ENCODE measurements at regions not wholly inside any gene's neighbourhood (a gene's known extent, or its start where the extent isn't known, plus 50 kb on each side); places are given as distances from the start of the nearest gene placed in this dataset.

DNA sequence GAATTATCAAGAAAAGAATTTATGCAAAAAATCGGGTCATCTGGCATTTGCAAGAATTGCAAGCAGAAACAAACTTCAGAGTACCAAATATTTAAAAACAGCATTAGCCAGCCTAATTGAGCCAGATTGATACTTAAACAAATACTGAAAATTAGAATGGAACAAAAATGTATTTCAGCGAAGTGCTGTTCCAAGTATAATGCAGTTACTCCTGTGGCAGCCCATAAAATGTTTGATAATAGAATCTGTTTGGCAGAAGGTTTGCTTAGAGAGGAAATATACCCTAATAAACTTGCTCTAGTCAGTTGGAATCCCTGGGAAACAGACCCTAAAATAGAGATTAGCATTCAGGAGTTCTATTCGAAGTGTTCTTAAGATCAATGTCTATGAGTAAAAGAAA lies 835.1 kb upstream of the MBL2 start:
- Histone ChIP-seq H3K9me3 (ENCODE audit: low read depth, low read length) (no peaks in the 10 kb centered on the region), H3K4me1 (ENCODE audit: insufficient read depth, low read length) (no peaks in the 10 kb centered on the region), H3K27me3 (ENCODE audit: insufficient read depth, low read length) (no peaks in the 10 kb centered on the region), H3K4me3 (ENCODE audit: low read length) (no peak overlapping the region)

DNA sequence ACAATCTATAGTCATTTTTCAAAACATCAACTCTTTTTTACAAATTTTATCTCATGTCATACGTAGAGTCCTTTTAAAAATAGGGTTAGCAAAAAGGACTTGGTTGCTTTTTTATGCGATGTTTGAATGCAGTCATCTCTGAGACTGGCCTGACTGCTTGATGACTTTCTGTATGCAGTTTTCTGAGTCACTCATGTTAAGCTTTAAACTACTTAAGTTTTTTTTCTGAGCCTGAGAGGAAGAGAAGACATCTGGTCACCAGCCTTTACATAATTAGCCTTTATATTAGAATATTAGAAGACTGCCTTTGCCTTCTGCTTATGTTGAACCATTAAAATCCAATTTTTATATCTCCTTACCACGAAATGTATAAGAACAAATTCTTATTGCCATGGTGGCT lies 834.4 kb upstream of the MBL2 start:
- no peaks in the 10 kb centered on the region for H3K4me1 ChIP-seq (ENCODE audit: insufficient read depth, low read length)
- H3K4me3 ChIP-seq (ENCODE audit: low read length), result no peak overlapping the region
- no peaks in the 10 kb centered on the region for H3K27me3 ChIP-seq (ENCODE audit: insufficient read depth, low read length)
- no peaks in the 10 kb centered on the region for H3K9me3 ChIP-seq (ENCODE audit: low read depth, low read length)

DNA sequence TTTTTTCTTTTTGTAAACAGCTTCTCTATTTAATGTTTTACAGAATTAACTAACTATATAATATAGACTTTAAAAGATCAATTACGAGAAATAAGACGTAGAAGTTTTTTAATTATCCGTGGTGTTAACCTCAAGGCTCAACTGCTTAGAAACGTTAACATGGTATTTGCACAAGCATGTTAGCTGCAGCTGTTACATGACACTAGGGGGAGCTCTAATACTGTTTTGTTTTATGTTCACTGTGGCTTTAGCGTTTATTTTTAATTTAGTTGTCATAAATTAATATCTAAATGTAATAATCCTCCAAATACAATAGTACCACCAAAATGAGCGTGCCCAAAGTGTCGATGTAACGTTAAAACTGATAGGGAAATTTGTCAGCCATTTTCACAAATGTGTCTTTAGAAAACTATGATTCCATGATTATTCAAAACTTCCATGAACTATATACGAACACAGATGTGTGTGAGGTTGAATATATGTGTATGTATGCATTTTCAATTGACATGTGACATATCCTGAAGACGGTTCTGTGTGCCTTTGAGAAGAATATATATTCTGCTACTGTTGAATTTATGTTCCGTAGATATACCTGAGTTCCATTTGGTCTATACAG lies 828.8 kb upstream of the MBL2 start:
- Histone ChIP-seq H3K4me3 (ENCODE audit: low read length) (no peak overlapping the region), H3K27me3 (ENCODE audit: insufficient read depth, low read length) (no peaks in the 10 kb centered on the region), H3K4me1 (ENCODE audit: insufficient read depth, low read length) (no peaks in the 10 kb centered on the region), H3K9me3 (ENCODE audit: low read depth, low read length) (no peaks in the 10 kb centered on the region)

DNA sequence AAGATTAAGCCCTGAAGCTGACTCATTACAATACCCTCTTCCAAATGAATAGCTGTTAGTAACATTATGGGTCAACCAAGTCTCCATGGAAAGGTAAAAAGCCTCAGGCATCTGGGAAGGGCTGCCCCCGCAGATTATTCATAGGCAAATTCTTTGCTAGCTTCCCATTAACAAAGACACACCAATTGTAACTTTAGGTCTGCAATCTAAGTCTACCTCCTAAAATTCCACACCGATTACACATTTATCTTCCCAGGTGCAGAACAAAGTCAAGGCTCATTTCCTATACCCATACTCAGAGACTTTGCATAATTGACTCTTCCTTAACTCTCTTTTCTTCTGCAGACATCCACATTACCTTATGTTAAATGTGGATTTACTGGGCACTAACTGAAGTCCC lies 826.3 kb upstream of the MBL2 start:
- Histone ChIP-seq H3K27me3 (ENCODE audit: insufficient read depth, low read length) (no peaks in the 10 kb centered on the region), H3K4me3 (ENCODE audit: low read length) (no peak overlapping the region)

DNA sequence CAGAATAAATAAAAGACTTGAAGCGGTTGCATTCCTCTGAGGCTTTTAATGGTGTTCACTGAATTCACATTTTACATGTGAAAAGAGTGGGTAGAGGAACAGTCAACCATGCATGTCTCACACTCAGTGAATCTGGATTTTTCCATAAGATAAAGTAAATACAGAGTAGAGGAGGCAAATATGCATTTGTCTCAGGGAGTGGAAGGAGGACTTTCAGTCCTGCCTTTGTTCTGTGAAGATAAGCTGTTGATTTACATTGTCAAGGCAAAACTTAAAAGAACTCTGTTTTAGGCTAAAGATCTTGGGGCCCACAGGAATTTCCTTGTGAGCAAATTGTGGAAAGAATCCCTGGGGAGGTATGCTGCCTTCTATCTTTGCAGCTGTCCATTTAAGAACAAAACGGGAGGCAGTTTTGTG lies 825.3 kb upstream of the MBL2 start:
- Histone ChIP-seq H3K4me3 (ENCODE audit: low read length) (no peak overlapping the region), H3K9me3 (ENCODE audit: low read depth, low read length) (no peaks in the 10 kb centered on the region), H3K27me3 (ENCODE audit: insufficient read depth, low read length) (no peaks in the 10 kb centered on the region), H3K4me1 (ENCODE audit: insufficient read depth, low read length) (no peaks in the 10 kb centered on the region)

More for the DNA sequence above, 826.3 kb upstream of the MBL2 start:
- H3K4me1 ChIP-seq (ENCODE audit: insufficient read depth, low read length), result no peaks in the 10 kb centered on the region
- no peaks in the 10 kb centered on the region for H3K9me3 ChIP-seq (ENCODE audit: low read depth, low read length)

DNA sequence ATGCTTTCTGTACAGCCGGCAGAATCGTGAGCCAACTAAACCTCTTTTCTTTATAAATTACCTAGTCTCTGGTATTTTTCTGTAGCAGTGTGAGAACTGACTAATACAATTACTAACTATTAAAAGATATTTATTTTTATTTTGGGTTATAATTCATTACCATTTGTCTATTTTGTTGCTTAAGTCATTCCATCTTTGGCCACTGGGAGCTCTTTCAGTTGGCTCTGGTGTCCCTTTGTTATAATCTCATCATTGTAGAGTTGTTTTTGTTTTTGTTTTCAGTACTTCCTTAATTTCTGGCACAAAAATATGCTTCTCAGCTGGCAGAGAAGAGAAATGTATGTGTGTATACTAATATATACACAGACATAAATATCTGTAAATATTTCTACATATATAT lies 807.9 kb upstream of the MBL2 start:
- H3K27me3 ChIP-seq (ENCODE audit: insufficient read depth, low read length), result no peaks in the 10 kb centered on the region
- H3K4me3 ChIP-seq (ENCODE audit: low read length), result no peak overlapping the region
- no peaks in the 10 kb centered on the region for H3K9me3 ChIP-seq (ENCODE audit: low read depth, low read length)
- H3K4me1 ChIP-seq (ENCODE audit: insufficient read depth, low read length), result no peaks in the 10 kb centered on the region

DNA sequence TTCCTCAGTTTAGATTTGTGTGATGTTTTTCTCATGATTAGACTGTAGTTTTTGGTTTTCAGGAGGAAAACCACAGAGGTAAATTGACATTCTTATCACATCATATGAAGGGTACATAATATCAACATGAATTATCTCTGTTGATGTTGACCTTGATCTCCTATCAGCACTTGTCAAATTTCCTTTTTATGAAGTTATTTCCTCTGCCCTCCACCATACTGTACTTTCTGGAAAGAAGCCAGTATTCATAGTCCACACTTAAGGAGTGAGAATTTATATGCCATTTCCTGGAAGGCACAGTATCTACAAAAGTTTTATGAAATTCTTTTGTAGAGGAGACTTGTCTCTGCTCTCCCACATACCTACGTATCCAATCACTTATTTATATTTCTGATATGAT lies 807.2 kb upstream of the MBL2 start:
- H3K4me1 ChIP-seq (ENCODE audit: insufficient read depth, low read length), result no peaks in the 10 kb centered on the region
- H3K4me3 ChIP-seq (ENCODE audit: low read length), result no peak overlapping the region
- H3K27me3 ChIP-seq (ENCODE audit: insufficient read depth, low read length), result no peaks in the 10 kb centered on the region
- no peaks in the 10 kb centered on the region for H3K9me3 ChIP-seq (ENCODE audit: low read depth, low read length)

DNA sequence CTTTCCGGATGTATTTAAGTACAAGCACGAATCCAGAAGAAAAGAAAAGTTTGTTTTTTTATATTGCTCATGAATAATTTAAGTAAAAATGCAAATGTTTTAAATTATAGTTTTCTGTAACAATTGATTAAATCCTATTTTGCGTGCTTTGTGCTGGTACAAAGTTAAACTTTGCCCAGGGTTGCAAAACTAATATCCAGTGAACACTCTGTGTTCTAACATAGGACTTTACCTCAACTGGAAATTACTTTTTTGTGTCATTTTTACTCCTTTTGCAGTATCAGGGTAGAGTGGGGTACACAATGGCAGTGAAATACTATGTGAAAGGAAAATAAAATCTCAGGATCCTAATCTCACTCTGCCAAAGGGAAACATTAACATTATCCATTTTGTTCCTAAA lies 801.4 kb upstream of the MBL2 start:
- H3K4me1 ChIP-seq (ENCODE audit: insufficient read depth, low read length), result no peaks in the 10 kb centered on the region
- no peaks in the 10 kb centered on the region for H3K27me3 ChIP-seq (ENCODE audit: insufficient read depth, low read length)
- no peak overlapping the region for H3K4me3 ChIP-seq (ENCODE audit: low read length)
- H3K9me3 ChIP-seq (ENCODE audit: low read depth, low read length), result no peaks in the 10 kb centered on the region

DNA sequence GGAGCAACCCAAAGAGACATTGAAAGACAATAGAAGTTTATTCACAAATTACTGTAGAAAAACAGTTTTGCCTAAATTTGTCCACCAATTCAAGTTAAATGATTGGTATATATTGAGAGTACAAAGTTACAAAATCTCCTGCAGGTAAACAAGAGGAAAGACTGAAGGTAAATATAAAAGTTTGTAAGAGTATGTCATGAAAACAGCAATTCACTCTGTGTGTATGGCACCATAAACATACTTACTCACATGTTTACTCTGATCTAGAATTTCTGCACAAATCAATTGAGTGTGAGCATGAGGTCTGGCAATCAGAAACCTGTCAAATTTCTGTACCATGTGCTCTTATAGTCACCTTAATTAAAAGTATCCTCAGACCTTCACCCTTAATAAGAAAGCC lies 800.9 kb upstream of the MBL2 start:
- no peaks in the 10 kb centered on the region for H3K4me1 ChIP-seq (ENCODE audit: insufficient read depth, low read length)
- H3K9me3 ChIP-seq (ENCODE audit: low read depth, low read length), result no peaks in the 10 kb centered on the region
- H3K4me3 ChIP-seq (ENCODE audit: low read length), result no peak overlapping the region
- H3K27me3 ChIP-seq (ENCODE audit: insufficient read depth, low read length), result no peaks in the 10 kb centered on the region

DNA sequence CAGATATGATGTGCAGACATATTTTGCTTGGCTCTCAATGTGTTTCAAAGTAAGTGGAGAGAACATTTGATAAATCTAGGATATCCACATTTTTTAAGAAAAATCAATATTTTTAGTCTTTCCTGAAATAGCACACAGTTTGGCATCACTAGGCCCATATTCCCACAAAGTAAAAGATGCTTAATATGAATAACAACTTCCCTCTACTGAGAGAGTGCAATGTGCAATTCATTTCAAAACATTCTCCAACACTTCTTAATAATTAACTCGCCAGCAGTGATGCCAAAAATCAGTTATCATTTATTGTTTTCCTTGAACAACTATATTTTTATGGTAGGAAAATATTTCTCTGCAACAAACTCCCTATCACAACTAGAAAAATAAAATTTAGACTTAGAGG lies 800.2 kb upstream of the MBL2 start:
- no peaks in the 10 kb centered on the region for H3K4me1 ChIP-seq (ENCODE audit: insufficient read depth, low read length)
- H3K27me3 ChIP-seq (ENCODE audit: insufficient read depth, low read length), result no peaks in the 10 kb centered on the region
- H3K4me3 ChIP-seq (ENCODE audit: low read length), result no peak overlapping the region
- no peaks in the 10 kb centered on the region for H3K9me3 ChIP-seq (ENCODE audit: low read depth, low read length)

DNA sequence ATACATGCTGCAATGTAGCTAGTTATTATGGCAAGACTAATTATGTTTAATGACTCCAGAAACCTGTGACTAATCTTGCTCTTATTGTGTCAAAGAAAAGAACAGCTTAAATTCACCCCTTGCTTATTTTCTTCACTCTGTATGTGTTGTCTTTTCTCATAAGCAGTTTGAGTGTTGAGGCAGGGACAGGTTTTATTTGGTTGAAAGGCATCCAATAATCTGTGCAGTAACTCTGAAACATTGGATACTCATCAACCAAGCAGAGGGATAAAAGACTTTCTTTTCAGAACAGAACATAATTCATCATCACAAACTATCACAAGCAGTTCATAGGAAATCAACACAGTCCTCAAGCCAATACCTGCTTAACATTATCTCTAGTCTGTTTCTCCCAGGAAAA lies 797.6 kb upstream of the MBL2 start:
- Histone ChIP-seq H3K9me3 (ENCODE audit: low read depth, low read length) (no peaks in the 10 kb centered on the region), H3K4me1 (ENCODE audit: insufficient read depth, low read length) (no peaks in the 10 kb centered on the region), H3K27me3 (ENCODE audit: insufficient read depth, low read length) (no peaks in the 10 kb centered on the region), H3K4me3 (ENCODE audit: low read length) (no peak overlapping the region)

DNA sequence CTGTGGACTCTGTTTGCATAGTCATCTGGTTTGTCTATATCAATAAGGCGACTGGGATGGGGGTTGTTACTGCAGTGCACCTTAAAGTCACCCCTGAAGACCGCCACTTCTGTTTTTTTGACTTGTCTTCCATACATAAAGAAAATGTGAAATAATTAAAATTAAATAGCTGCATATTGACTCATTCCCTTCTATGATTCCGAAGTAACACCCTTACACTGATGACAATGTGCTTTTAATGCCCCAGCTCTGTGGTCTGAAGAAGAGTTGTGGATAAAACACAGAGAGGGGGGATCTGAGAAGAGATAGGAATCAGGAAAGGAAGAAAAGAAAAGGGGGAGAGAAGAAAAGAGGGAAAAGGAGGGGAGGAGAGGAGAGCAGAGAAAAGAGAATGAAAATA lies 796.9 kb upstream of the MBL2 start:
- Histone ChIP-seq H3K9me3 (ENCODE audit: low read depth, low read length) (no peaks in the 10 kb centered on the region), H3K4me1 (ENCODE audit: insufficient read depth, low read length) (no peaks in the 10 kb centered on the region)

DNA sequence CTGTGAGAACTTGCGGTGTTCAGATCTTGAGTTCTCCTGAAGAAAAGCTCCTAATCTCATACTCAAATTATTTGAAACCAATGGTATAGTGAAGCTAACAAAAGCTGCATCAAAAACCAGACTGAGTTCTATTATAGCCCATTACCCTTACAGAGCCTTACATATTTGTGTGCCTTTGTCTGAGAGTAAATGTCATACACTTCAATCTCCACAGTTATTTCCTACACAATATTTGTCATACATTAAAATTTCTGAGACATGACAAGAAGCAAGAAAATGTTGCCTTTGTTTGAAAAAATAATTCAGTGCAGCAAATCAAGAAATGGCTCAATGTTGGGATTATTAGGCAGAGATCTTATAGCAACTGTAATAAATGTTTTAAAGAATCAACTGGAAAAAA lies 776.1 kb upstream of the MBL2 start:
- H3K27me3 ChIP-seq (ENCODE audit: insufficient read depth, low read length), result no peaks in the 10 kb centered on the region
- no peaks in the 10 kb centered on the region for H3K9me3 ChIP-seq (ENCODE audit: low read depth, low read length)
- H3K4me1 ChIP-seq (ENCODE audit: insufficient read depth, low read length), result no peaks in the 10 kb centered on the region
- H3K4me3 ChIP-seq (ENCODE audit: low read length), result no peak overlapping the region

More for the DNA sequence above, 796.9 kb upstream of the MBL2 start:
- Histone ChIP-seq H3K4me3 (ENCODE audit: low read length) (no peak overlapping the region), H3K27me3 (ENCODE audit: insufficient read depth, low read length) (no peaks in the 10 kb centered on the region)

DNA sequence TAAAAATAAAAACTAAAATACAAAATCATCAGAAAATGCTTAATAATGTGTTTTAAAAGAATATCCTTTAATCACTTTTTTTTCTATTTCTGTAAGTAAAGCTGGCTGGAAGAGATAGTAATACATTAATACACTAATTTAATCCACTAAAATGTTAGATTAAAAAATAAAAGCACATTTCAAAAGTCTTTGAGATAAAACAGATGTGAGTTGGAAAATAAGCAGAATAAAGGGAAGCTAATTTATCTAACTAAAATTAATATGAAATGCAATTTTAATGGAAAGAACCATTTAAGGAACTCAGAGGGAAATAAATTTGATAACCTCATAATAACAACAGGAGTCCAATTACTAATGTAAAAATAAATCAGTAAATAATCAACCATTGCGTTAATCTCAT lies 774.8 kb upstream of the MBL2 start:
- Histone ChIP-seq H3K9me3 (ENCODE audit: low read depth, low read length) (no peaks in the 10 kb centered on the region), H3K27me3 (ENCODE audit: insufficient read depth, low read length) (no peaks in the 10 kb centered on the region), H3K4me1 (ENCODE audit: insufficient read depth, low read length) (no peaks in the 10 kb centered on the region), H3K4me3 (ENCODE audit: low read length) (no peak overlapping the region)

DNA sequence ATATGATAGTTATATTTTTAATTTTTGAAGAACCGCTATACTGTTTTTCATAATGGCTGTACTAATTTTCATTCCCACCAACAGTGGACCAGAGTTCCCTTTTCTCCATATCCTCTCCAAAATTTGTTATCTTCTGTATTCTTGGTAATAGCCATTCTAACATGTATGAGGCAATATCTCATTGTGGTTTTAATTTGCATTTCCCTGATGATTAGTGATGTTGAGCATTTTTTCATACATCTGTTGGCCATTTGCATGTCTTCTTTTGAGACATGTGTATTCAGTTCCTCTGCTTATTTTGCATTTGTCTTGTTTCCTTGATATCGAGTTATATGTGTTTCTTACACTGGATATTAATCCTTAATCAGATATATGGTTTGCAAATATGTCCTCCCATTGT lies 770.8 kb upstream of the MBL2 start:
- H3K27me3 ChIP-seq (ENCODE audit: insufficient read depth, low read length), result no peaks in the 10 kb centered on the region
- H3K9me3 ChIP-seq (ENCODE audit: low read depth, low read length), result no peaks in the 10 kb centered on the region
- no peak overlapping the region for H3K4me3 ChIP-seq (ENCODE audit: low read length)
- no peaks in the 10 kb centered on the region for H3K4me1 ChIP-seq (ENCODE audit: insufficient read depth, low read length)

DNA sequence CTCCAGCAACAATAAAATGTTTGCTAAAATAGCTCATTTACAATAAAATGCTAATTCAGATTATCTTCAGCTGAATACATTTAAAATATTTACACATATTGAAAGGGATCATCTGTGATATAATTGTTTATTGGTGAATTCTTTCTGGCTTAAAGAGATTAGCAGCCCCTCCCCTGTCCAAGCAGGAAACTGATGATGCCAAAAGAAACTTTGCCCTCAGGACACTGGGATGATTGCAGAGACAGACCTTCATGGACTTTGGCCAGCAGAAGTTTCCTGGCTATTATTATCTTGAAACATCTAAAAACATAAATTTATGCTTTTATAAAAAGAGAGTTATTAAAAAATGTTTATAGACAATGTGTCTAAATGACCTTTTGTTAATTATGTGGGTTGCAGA lies 764.9 kb upstream of the MBL2 start:
- no peaks in the 10 kb centered on the region for H3K27me3 ChIP-seq (ENCODE audit: insufficient read depth, low read length)
- H3K4me3 ChIP-seq (ENCODE audit: low read length), result no peak overlapping the region
- H3K9me3 ChIP-seq (ENCODE audit: low read depth, low read length), result peaks cover 7% of the 10 kb centered on the region
- no peaks in the 10 kb centered on the region for H3K4me1 ChIP-seq (ENCODE audit: insufficient read depth, low read length)

All from mononuclear cell (primary cell).